ENCODE measurements at regions not wholly inside any gene's neighbourhood (a gene's known extent, or its start where the extent isn't known, plus 50 kb on each side); places are given as distances from the start of the nearest gene placed in this dataset.

DNA sequence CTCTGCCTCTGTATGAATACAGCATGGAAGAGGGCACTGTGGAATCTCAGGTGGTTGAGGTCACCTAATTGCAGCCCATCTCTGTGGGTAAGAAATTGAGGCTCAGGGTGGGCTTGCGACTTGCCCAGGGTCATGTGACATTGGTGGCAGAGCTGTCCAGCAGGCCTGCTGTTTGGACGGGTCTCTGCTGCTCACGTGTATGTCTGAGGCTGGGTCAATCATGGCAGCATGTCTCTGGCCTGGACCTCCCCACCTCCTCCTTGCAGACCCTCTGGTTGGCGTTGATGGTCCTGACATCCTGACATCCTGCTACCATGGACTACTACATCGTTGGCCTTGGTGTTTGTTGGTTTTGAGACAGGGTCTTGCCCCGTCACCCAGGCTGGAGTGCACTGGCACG lies 64.3 kb upstream of the HPCAL1 start:
- TF ChIP-seq CTCF (conservative IDR thresholded peaks at IDR 0.05; ENCODE audit: low read depth in 2 of 2) (no peak), POLR2AphosphoS5 (IDR thresholded peaks at IDR 0.05; ENCODE audit: low read depth) (no peak), EZH2phosphoT487 (IDR thresholded peaks at IDR 0.05; ENCODE audit: unreplicated experiment) (no peak), ZNF331 (CRISPR knock-in tag; IDR thresholded peaks at IDR 0.05; ENCODE audit: low read depth) (no peak), EZH2 (IDR thresholded peaks at IDR 0.05; ENCODE audit: low read depth, unreplicated experiment) (no peak), ETS1 (IDR thresholded peaks at IDR 0.05) (no peak), ZNF114 (CRISPR knock-in tag; IDR thresholded peaks at IDR 0.05) (no peak), CREB1 (CRISPR knock-in tag; IDR thresholded peaks at IDR 0.05; ENCODE audit: low read depth) (no peak), STAT1 (IDR thresholded peaks at IDR 0.05; ENCODE audit: unreplicated experiment) (no peak), JUNB (IDR thresholded peaks at IDR 0.05; ENCODE audit: unreplicated experiment) (no peak), NANOG (IDR thresholded peaks at IDR 0.05; ENCODE audit: borderline replicate concordance) (no peak)
- TF ChIP-seq, protein P1, sequence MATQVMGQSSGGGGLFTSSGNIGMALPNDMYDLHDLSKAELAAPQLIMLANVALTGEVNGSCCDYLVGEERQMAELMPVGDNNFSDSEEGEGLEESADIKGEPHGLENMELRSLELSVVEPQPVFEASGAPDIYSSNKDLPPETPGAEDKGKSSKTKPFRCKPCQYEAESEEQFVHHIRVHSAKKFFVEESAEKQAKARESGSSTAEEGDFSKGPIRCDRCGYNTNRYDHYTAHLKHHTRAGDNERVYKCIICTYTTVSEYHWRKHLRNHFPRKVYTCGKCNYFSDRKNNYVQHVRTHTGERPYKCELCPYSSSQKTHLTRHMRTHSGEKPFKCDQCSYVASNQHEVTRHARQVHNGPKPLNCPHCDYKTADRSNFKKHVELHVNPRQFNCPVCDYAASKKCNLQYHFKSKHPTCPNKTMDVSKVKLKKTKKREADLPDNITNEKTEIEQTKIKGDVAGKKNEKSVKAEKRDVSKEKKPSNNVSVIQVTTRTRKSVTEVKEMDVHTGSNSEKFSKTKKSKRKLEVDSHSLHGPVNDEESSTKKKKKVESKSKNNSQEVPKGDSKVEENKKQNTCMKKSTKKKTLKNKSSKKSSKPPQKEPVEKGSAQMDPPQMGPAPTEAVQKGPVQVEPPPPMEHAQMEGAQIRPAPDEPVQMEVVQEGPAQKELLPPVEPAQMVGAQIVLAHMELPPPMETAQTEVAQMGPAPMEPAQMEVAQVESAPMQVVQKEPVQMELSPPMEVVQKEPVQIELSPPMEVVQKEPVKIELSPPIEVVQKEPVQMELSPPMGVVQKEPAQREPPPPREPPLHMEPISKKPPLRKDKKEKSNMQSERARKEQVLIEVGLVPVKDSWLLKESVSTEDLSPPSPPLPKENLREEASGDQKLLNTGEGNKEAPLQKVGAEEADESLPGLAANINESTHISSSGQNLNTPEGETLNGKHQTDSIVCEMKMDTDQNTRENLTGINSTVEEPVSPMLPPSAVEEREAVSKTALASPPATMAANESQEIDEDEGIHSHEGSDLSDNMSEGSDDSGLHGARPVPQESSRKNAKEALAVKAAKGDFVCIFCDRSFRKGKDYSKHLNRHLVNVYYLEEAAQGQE (IDR thresholded peaks at IDR 0.05; ENCODE audit: unreplicated experiment), result no peak
